A549 (cell line): ENCODE measurements at regions not wholly inside any gene's neighbourhood (a gene's known extent, or its start where the extent isn't known, plus 50 kb on each side); places are given as distances from the start of the nearest gene placed in this dataset.

Source experiments
- CBX2 ChIP-seq: fragments of 200-600 bp; sonication (generic); IDR thresholded peaks from 2 replicates; pipeline ENCODE4 v1.6.1; 2016; ENCODE audit warnings: low read depth, mild to moderate bottlenecking, borderline replicate concordance
- CEBPB ChIP-seq, 2 experiments: fragments of >200 bp in 1 of 2; sonication (Bioruptor Twin) in 1 of 2; formaldehyde crosslinking in 1 of 2; IDR thresholded peaks; 2 replicates each; pipeline ENCODE4 v1.6.1; 2012 to 2016
- EP300 ChIP-seq, 2 experiments: fragments of >200 bp; sonication (Bioruptor Twin); formaldehyde crosslinking; IDR thresholded peaks; 2 replicates in 1 of 2; 3 replicates in 1 of 2; pipeline ENCODE4 v1.6.1; 2016 to 2017
- HDAC2 ChIP-seq: fragments of 200-600 bp; sonication (generic); IDR thresholded peaks from 2 replicates; pipeline ENCODE4 v1.6.1; 2016
- MAFK ChIP-seq: fragments of 450-650 bp; IDR thresholded peaks from 2 replicates; pipeline ENCODE4 v1.6.1; 2014; ENCODE audit not compliant: partially characterized antibody
- MYC ChIP-seq: IDR thresholded peaks from 2 replicates; pipeline ENCODE4 v1.6.1; 2012; ENCODE audit warnings: mild to moderate bottlenecking, inconsistent platforms, low read length, improper control_type of control experiment, borderline replicate concordance
- POLR2A ChIP-seq: IDR thresholded peaks from 2 replicates; pipeline ENCODE4 v1.6.1; 2012; ENCODE audit warnings: mild to moderate bottlenecking, low read length
- RAD21 ChIP-seq, 2 experiments: fragments of >200 bp in 1 of 2; sonication (Bioruptor Twin) in 1 of 2; formaldehyde crosslinking in 1 of 2; IDR thresholded peaks in 1 of 2; conservative IDR thresholded peaks in 1 of 2; 2 replicates in 1 of 2; 3 replicates in 1 of 2; pipeline ENCODE4 v1.6.1; 2012 to 2018; ENCODE audit warnings: inconsistent platforms in 1 of 2
- RFX5 ChIP-seq: fragments of 450-650 bp; IDR thresholded peaks from 2 replicates; pipeline ENCODE4 v1.7.1; 2014; ENCODE audit warnings: antibody characterized with exemption, mild to moderate bottlenecking, moderate library complexity
- TF ChIP-seq, protein P1 (sequence below): fragments of >200 bp; sonication (Bioruptor Twin); formaldehyde crosslinking; IDR thresholded peaks from 3 replicates; pipeline ENCODE4 v1.5.1; 2016
- TF ChIP-seq, protein P2 (sequence below): IDR thresholded peaks from 2 replicates; pipeline ENCODE4 v1.6.1; 2012
- TF ChIP-seq, protein P3 (sequence below): fragments of 450-650 bp; IDR thresholded peaks from 2 replicates; pipeline ENCODE4 v1.6.1; 2014; ENCODE audit warnings: antibody characterized with exemption
- TF ChIP-seq, protein P4 (sequence below): fragments of 250-450 bp; sonication (Bioruptor Pico); IDR thresholded peaks from 2 replicates; pipeline ENCODE4 v1.5.0; 2021; ENCODE audit warnings: mild to moderate bottlenecking, moderate library complexity, borderline replicate concordance

DNA sequence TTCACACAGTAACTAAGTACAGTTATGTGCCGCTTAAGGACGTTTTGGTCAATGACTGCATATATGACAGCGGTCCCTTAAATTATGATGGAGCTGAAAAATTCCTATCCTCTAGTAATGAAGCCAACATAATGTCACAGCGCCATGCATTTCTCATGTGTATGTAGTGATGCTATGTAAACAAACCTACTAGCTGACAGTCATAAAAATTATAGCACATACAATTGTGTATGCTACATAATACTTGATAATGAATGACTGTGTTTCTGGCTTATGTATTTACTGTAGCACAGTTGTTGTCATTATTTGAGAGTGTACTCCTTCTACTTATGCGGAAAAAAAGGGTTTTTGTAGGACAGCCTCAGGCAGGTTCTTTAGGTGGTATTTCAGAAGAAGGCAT, 99.7 kb downstream of the DACT1 start:
- TF ChIP-seq POLR2A: no peak
- TF ChIP-seq, protein P1, sequence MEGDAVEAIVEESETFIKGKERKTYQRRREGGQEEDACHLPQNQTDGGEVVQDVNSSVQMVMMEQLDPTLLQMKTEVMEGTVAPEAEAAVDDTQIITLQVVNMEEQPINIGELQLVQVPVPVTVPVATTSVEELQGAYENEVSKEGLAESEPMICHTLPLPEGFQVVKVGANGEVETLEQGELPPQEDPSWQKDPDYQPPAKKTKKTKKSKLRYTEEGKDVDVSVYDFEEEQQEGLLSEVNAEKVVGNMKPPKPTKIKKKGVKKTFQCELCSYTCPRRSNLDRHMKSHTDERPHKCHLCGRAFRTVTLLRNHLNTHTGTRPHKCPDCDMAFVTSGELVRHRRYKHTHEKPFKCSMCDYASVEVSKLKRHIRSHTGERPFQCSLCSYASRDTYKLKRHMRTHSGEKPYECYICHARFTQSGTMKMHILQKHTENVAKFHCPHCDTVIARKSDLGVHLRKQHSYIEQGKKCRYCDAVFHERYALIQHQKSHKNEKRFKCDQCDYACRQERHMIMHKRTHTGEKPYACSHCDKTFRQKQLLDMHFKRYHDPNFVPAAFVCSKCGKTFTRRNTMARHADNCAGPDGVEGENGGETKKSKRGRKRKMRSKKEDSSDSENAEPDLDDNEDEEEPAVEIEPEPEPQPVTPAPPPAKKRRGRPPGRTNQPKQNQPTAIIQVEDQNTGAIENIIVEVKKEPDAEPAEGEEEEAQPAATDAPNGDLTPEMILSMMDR: no peak
- no peak for TF ChIP-seq EP300 (IDR thresholded peaks at IDR 0.05)
- TF ChIP-seq MYC: no peak
- no peak for TF ChIP-seq RFX5
- no peak for TF ChIP-seq MAFK
- TF ChIP-seq, protein P2, sequence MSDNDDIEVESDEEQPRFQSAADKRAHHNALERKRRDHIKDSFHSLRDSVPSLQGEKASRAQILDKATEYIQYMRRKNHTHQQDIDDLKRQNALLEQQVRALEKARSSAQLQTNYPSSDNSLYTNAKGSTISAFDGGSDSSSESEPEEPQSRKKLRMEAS: no peak
- no peak for TF ChIP-seq CEBPB (IDR thresholded peaks at IDR 0.05)
- TF ChIP-seq, protein P3, sequence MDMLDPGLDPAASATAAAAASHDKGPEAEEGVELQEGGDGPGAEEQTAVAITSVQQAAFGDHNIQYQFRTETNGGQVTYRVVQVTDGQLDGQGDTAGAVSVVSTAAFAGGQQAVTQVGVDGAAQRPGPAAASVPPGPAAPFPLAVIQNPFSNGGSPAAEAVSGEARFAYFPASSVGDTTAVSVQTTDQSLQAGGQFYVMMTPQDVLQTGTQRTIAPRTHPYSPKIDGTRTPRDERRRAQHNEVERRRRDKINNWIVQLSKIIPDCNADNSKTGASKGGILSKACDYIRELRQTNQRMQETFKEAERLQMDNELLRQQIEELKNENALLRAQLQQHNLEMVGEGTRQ: no peak
- no peak for TF ChIP-seq CBX2
- TF ChIP-seq, protein P4, sequence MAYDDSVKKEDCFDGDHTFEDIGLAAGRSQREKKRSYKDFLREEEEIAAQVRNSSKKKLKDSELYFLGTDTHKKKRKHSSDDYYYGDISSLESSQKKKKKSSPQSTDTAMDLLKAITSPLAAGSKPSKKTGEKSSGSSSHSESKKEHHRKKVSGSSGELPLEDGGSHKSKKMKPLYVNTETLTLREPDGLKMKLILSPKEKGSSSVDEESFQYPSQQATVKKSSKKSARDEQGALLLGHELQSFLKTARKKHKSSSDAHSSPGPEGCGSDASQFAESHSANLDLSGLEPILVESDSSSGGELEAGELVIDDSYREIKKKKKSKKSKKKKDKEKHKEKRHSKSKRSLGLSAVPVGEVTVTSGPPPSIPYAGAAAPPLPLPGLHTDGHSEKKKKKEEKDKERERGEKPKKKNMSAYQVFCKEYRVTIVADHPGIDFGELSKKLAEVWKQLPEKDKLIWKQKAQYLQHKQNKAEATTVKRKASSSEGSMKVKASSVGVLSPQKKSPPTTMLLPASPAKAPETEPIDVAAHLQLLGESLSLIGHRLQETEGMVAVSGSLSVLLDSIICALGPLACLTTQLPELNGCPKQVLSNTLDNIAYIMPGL: no peak
- TF ChIP-seq HDAC2: no peak
- no peak for TF ChIP-seq RAD21 (conservative IDR thresholded peaks at IDR 0.05 in 1 of 2, IDR thresholded peaks at IDR 0.05 in 1 of 2)
